ENCODE measurements at regions not wholly inside any gene's neighbourhood (a gene's known extent, or its start where the extent isn't known, plus 50 kb on each side); places are given as distances from the start of the nearest gene placed in this dataset.
"Not testable (repeated sequence)": the region's sequence is repeated elsewhere in the genome, so short reads cannot be mapped to it uniquely, and the experiment has no call there.

- H3K27ac ChIP-seq = no peak overlapping the region
- no peak for TF ChIP-seq CTCF (conservative IDR thresholded peaks at IDR 0.05)
These were observed 203.6 kb upstream of the AGTR2 start for GRCh38 chrX:115966920-115967319.

GRCh38 chrX:115968436-115969252 lies 201.9 kb upstream of the AGTR2 start:
- TF ChIP-seq CTCF (conservative IDR thresholded peaks at IDR 0.05) = 0 out of 2 replicates have a peak, but pooled peaks have one; percentile 6
- H3K27ac ChIP-seq = peak overlapping the region; percentile 50

- no peak overlapping the region for H3K27ac ChIP-seq
- no peak for TF ChIP-seq CTCF (conservative IDR thresholded peaks at IDR 0.05)
These were observed 199.8 kb upstream of the AGTR2 start for GRCh38 chrX:115970718-115971117.

- no peak overlapping the region for H3K27ac ChIP-seq
- no peak for TF ChIP-seq CTCF (conservative IDR thresholded peaks at IDR 0.05)
These were observed 197.8 kb upstream of the AGTR2 start for GRCh38 chrX:115972717-115973116.

GRCh38 chrX:115978068-115978467 lies 192.5 kb upstream of the AGTR2 start:
- no peak for TF ChIP-seq CTCF (conservative IDR thresholded peaks at IDR 0.05)
- no peak overlapping the region for H3K27ac ChIP-seq

GRCh38 chrX:115983148-115983547 lies 187.4 kb upstream of the AGTR2 start:
- H3K27ac ChIP-seq = not testable (repeated sequence)

- H3K27ac ChIP-seq = not testable (repeated sequence)
These were observed 183.1 kb upstream of the AGTR2 start for GRCh38 chrX:115987464-115987863.

GRCh38 chrX:115988825-115989224 lies 181.7 kb upstream of the AGTR2 start:
- no peak overlapping the region for H3K27ac ChIP-seq
- TF ChIP-seq CTCF (conservative IDR thresholded peaks at IDR 0.05) = 0 out of 2 replicates have a peak, but pooled peaks have one; percentile 8

Data from VCaP (cell line).